GM19438 (cell line): ENCODE measurements at regions not wholly inside any gene's neighbourhood (a gene's known extent, or its start where the extent isn't known, plus 50 kb on each side); places are given as distances from the start of the nearest gene placed in this dataset.

ENCODE experiments used
- ATAC-seq: cut with Tn5 transposase; IDR thresholded peaks from one replicate; pipeline ENCODE4 v1.9.1; 2021; ENCODE audit warnings: low read depth; ENCODE audit not compliant: unreplicated experiment

DNA sequence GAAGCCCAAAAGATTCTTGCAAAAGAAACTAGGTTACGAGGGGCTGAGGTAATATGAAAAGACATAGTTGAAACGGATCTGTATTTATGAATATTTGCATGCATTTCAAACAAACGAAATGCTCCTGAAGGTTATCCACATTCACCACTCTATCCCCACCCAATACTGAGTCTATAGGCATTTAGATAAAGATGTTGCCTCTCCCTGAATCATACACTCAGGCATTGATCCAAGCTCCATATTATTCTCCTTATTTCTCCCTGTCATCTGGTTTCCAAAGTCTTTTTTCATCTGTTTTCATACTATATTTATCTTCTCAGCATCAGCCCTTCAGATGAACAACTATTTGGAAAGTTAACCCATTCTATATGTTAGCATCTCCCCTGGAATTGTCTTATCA is 492.5 kb upstream of the TGFBR2 start:
- no peak for ATAC-seq

DNA sequence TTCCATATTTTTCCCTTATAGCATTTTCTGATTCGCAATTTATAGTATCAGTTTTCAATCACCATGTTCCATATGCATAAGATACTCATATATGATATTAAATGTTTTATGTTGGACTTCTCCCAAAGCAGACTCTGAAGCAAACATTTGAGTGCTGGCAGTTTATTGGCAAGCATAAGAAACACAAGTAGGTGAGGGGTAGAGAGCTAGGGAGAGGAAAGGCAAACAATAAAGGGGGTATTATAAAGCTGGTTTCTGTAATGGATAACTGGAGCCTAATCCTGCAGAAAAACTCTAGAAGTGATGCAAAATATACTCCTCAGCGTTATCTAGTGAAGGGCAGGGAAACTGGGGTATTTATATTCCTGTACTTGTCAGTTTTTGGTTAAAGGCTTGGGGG is 491.5 kb upstream of the TGFBR2 start:
- ATAC-seq, result no peak

DNA sequence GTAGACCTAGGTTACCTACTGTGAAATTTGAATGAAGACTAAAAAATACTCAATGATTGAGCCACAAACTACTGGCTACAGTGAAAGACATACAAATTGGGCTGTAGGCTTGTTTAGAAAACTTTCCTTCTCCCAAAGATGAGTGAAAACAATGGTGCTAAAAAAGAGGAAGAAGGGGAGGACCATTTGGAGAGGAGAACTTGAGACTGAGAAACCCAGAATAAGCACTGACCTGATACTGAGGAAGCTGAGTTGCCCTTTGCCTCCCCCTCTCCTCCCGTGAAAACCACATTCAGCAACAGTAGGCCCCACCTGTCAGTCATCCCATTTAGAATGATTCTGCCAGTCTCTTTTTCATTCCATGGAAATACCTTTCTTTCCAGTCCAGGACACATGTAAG is 484.0 kb upstream of the TGFBR2 start:
- ATAC-seq, result no peak

DNA sequence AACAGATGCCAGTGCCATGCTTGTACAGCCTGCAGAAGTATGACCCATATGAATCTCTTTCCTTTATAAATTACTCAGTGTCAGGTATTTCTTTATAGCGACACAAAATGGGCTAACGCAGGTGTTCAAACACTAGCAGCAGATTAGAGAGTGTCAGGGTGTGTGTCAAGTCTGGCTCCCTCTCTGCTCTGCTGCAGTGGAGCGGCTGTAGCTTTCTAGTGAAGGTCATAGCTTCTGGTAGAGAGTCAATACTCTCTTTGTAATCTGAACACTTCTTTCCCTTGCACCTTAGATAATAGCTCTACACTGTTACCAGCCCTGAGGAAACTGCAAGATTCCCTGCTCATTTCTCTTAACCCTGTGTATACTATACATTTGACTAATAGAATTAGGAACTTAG is 483.2 kb upstream of the TGFBR2 start:
- no peak for ATAC-seq

DNA sequence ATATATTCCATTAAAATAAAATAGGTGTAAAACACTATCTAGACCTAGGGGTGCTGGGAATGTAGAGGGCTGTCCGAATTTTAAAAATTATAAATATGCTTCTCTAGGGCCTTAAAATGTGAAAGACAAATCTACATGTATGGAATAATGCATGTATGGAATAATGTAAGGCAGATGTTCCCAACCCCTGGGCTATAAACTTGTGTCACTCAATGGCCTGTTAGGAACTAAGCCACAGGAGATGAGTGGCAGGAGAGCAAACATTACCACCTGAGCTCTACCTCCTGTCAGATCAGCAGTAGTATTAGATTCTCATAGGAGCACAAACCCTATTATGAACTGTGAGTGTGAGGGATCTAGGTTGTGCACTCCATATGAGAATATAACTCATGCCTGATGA is 482.6 kb upstream of the TGFBR2 start:
- no peak for ATAC-seq

DNA sequence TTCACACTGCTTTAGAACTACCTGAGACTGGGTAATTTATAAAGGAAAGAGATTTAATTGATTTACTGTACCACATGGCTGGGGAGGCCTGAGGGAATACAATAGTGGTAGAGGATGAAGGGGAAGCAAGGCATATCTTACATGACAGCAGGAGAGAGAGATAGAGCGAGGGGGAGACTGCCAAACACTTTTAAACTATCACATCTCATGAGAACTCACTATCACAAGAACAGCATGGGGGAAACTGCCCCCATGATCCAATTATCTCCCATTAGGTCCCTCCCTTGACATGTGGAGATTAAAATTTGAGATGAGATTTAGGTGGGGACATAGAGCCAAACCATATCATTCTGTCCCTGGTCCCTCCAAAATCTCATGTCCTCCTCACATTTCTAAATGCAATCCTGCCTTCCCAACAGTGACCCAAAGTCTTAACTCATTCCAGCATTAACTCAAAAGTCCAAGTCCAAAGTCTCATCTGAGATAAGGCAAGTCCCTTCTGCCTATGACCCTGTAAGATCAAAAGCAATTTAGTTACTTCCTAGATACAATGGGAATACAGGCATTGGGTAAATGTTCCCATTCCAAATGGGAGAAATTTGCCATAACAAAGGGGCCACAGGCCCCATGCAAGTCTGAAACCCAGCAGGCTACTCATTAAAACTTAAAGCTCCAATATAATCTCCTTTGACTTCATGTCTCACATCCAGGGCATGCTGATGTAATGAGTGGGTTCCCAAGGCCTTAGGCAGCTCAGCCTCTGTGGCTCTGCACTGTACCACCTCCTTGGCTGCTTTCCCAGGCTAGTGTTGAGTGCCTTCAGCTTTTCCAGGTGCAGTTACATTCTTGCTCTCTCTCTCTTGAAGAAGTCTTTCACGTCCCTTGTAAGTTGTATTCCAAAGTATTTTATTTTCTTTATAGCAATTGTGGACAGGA is 481.7 kb upstream of the TGFBR2 start:
- no peak for ATAC-seq

DNA sequence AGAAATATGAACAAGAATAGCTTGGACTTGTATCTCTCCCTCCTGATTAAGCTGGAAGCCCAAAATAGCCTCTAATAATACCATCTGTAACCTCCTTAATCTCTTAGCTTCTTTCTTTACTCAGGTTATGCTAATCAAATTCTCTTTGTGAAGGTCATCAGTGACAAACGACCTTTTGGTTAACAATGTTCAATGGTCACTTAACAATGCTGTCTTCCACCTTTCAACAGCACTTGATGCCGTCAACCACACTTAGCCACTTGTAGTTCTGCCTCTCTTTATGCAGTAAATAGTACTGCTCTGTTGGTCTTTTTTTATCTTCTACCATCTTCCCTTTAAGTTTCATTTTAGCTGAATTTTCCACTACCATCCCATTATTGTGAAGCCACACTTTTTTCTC is 476.6 kb upstream of the TGFBR2 start:
- ATAC-seq, result no peak

DNA sequence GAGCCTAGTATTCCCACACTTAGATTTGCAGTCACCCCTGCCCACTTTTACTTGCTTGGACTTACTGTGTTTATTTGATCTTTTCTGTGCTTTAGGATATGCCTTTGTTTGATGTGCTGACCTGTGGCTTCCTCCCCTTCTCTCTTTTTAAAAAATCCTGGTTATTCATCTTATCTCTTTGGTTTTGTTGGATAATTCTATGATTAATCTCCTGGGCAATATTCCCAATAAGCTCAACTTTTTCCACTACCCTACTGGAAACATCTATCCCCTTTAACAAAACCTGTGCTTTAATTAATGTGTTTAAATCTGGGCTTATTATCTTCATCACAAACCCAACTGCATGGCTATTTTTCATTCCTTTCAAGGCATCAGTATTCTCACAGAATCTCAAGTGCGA is 476.0 kb upstream of the TGFBR2 start:
- ATAC-seq, result no peak

DNA sequence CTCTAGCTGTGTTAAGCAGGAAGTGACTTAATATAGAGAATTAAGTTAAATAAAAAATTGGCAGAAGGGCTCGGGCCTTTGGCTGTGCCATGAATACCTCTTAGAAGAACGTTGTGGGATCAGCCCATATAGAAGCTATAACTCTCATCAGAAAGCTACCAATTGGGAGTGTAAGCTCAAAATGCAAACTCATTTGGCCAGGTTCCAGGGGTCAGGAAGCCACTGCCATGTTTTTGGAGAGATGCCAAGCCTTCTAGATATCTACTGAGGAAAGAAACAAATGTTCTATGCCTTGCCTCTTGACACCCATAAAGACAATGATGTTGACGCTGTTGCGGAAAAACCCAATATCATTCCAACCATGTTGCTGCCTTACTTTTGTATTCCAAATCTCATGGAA is 475.2 kb upstream of the TGFBR2 start:
- no peak for ATAC-seq

DNA sequence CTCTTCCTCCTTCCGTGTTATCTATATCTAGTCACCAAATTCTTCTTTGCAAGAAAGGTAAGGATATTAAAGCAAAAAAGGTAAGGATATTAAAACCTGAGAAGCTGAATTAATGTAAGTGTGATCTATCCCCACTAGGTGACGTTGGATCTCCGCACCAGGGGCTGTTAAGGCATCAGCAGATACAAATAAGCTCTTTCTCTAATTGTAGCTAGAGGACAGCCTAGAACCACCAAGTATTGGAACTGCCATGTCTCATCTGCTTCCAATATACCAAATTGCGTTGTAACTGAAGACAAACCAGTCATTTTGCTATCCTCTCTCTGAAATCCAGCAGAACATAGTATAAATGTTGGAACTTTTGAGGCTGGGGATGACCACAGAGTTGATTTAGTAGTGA is 471.2 kb upstream of the TGFBR2 start:
- no peak for ATAC-seq

DNA sequence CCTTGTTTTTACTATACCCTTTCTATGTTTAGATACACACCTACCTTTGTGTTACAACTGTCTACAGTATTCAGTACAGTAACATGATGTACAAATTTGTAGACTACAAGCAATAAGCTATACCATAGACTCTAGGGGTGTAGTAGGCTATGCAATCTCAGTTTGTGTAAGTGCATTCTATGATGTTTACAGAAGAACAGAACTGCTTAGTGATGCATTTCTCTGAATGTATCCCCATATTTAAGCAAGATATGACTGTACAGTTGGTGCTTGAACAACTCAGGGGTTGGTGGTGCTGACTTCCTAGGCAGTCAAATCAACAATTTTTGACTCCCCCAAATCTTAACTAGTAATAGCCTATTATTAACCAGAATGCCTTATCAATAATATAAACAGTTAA is 467.1 kb upstream of the TGFBR2 start:
- ATAC-seq, result no peak

DNA sequence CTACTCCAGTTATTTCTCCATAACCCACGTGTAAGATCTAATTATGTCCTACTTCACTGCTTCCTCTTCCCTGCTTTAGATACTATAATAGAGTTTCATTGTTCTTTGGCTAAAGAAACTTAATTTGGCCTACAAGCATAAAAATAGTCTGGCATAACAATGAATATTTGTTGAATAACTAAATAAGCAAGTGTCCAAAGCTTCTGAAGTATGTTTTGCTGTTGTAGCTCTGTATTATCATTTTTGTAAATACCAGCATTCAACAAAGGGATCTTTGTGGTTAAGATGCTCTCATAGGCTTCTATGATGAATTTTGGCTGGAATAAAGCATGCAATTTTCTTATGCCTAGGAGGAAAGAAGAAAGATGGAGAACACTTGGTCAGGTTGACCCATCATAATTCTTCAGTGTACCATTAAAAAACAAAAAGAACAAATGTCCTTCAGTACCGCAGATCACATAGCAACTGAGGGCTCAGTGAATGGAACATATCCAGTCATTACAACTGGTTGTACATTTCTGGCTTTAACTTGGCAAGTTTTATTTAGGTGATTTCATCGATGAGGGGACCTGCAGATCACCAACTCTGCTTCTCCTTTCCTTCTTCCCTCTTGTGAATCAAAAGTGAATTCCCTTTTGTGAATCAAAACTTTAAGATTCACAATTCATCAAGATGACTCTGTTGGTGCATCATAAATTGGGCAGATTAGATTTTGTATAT is 465.9 kb upstream of the TGFBR2 start:
- no peak for ATAC-seq

DNA sequence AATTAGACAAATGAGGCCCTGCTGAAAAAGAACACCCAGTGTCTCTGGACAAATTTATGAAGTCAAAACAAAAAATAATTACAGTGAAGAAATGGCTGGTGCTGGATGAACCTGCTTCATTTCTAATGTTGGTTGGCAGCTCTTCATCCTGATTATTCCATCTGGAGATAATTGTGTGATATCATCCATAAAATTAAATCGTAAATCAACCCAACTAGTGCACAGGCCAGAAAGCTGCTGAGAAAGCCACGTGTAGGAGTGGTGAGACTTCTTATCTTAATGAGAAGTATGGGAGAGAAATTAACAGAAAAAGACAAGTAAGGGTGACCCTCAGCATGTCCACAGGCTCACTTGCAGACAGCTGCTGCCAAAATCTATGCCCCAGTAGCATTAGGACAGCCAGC is 465.2 kb upstream of the TGFBR2 start:
- no peak for ATAC-seq

DNA sequence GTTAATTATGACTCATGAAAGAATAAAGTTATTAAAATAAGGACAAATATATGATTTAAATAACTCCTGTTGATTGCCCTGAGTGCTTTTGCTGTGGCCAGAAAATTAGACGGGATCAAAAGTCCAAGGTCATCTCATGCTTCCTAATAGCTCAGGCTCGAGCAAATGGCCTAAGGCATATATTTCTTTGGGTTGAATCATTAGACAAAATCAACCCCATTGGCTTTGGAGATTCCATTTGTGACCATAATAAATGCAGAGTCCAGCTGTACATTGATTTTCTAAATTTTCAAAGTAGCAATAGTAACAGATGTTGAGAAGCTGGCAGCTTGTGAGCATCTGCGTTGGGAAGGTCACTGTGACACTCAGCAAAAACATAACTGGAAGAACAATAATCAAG is 464.5 kb upstream of the TGFBR2 start:
- ATAC-seq, result no peak

DNA sequence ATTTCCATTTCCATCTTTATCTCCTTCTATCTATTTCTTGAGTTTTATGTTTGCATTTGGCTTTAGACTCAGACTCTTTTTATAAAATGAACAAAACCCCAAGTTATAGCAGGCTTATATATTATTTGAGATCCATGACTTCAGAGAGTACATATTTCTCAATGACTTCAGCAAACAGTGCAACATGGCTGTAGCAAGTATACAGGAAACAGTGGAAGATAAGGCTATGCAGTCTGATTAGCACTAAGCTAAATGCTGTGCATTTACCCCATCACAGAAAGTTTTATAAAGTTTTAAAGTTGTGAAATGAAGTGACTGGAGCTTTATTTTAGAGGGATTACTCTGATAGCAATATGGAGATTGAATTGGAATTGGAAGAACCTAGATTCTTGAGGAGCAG is 463.5 kb upstream of the TGFBR2 start:
- no peak for ATAC-seq

DNA sequence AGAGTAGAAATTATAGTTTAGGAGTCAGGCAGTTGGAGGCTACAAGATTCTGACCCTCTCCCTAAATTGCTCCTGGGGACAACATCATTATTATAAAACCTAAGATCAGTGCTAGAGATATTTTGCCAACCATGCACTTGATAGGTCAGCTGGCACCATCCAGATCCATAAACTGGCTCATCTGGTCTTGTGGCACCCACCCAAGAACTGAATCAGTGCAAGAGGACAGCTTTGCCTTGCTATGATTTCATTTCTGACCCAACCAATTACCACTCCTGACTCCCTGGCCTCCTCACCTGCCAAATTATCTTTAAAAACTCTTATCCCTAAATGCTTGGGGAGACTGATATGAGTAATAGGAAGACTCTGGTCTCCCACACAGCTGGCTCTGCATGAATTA is 461.1 kb upstream of the TGFBR2 start:
- no peak for ATAC-seq

DNA sequence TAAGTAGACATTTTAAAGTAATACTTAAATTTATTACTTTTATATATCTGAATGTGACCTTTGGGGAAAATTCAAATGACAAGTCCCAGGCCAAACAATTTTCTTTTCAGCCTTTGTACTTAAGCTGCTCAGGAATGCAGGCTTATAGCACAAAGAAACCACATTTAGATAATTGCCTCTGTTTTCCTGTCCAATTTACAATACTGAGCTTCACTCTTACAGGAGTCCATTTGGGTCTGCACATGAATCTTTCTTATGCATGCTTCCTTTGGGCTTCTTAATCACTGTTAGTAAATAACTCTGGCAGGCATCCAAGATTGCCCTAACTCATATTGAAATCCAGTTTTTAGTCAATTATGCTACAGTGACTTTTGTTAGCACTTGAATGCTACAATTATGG is 459.4 kb upstream of the TGFBR2 start:
- ATAC-seq, result no peak

DNA sequence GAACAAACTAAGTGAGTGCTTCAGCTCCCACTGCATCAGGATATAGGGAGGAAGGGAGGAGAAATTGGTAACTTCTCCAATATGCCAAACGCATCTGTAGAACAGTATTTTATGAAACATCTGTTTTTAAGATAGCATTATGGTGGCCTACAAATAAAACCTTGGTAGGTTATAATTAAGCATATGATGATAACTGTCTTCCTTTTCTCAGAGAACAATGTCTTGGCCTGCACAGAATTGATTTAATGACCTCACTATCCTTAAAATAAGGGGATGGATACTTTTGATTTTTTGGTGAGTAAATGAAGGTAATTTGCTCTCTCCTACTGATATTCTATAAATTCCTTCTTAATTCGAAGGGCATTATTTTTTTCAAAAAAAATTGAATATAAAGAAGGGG is 451.5 kb upstream of the TGFBR2 start:
- no peak for ATAC-seq

DNA sequence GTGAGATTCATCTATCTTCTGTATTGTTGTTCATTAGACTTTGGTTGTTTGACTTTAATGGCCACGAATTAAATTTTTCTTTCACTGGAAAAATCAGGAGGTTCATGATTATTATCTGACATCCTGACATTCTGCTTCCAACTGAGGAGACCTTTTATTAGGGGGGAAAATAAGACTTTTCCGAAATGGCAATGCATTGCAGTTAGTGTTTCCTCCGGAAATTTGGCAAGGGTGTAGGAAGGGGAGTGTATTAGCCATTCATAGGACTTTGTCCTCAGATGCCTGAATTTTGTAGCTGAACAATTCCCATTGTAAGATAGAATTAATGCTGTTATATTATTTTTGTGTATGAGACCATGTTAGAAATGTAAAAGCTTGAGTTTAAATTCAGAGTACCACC is 450.6 kb upstream of the TGFBR2 start:
- ATAC-seq, result no peak

DNA sequence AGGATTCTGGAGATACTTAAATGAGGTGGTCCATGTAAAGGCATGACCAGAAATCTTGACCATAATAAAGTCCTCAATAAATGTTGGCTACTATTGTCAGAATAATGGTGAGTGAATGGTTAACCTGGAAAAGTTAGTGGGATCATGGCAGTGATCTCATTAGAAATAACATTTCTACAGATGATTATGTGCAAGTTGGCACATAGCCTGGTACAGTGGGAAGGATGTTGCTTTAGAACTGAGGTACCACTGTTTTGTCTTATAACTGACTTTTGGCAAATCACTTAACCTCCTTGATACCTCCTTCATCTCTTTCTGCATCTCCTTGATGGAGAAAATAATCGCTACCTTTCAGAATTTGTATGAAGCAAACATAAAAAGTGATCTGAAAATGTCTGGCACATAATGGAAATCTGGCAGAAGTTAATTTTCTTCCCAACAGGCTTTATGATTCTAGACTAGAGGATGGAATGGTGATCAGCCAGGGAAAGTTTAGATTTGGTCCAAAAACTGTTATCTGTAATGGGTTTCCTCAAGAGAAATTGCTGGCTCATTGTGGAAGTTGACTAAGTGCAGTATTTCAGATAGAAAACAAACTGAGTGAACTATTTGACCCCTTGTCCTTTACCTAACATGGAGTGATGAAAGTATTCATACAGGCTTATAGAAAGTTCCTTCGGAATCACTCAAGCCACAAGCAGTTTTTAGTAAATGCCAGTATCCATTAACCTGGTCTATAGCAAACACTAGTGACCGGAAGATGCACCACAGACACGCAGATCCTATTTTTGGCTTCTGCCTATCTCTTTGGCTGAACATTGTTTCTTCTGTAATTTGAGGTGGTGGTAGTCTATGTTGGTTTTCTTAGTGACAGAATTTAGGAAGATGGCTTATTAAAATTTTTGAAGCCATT is 449.6 kb upstream of the TGFBR2 start:
- no peak for ATAC-seq

DNA sequence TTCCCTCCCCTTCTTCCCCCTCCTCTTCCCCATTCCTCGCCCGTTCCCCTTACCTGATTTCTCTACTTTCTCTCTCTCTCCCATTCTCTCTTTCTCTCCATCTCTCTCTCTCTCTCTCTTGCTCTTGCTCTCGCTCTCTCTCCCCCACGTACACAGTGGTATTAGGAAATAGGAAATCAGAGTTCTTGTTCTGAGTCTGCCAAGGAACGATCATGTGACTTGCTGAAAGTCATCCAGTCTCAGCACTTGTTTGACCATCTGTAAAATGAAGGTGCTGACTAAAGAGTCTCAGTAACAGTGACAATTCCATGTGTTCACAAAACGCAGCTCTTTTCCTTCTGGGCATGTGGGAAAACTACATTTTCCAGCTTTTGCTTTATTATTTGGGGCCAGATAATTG is 445.0 kb upstream of the TGFBR2 start:
- no peak for ATAC-seq
